ENCODE measurements at regions not wholly inside any gene's neighbourhood (a gene's known extent, or its start where the extent isn't known, plus 50 kb on each side); places are given as distances from the start of the nearest gene placed in this dataset.

DNA sequence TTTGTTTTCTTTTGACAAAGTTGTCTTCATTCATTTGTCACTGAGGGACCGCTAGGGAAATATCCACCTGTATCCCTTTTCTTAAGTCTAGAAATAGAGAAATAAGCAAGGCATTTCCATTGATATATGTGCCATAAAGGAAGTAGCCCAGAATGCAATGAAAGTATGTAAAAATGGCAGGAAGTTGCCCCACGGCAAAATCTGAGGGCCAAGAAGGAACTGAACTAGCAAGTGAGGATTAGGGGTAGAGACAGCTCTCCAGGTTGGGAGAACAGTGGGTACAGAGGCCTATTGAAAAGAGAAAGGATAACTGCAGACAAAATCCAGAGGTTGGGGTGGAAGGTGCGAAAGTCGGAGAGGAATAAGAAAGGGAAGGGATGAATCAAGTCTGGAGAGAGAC, 56.6 kb upstream of the TOMM7 start:
- ChIA-PET POLR2A (ENCODE audit: low non-redundant PET) (no interaction called here), CTCF (no interaction called here)
- TF ChIP-seq CTCF (conservative IDR thresholded peaks at IDR 0.05; ENCODE audit: low read depth), result no peak
- H3K27ac ChIP-seq, result no peak overlapping the region
- no peak for DNase-seq (ENCODE audit: low spot score)

GRCh38 chr7:22876986-22877729, 54.5 kb upstream of the TOMM7 start:
- ChIA-PET CTCF (interaction anchor here (0.7 kb wide), 1 partner anchor 68 kb away, joined by 4 read pairs; no protein-coding TSS in a partner anchor), POLR2A (ENCODE audit: low non-redundant PET) (no interaction called here)
- TF ChIP-seq CTCF (conservative IDR thresholded peaks at IDR 0.05; ENCODE audit: low read depth), result no peak
- no peak for DNase-seq (ENCODE audit: low spot score)
- H3K27ac ChIP-seq, result no peak overlapping the region

GRCh38 chr7:22875470-22875869, 52.8 kb upstream of the TOMM7 start:
- POLR2A ChIA-PET (ENCODE audit: low non-redundant PET), result no interaction called here

GRCh38 chr7:22874904-22875303, 52.3 kb upstream of the TOMM7 start:
- DNase-seq (ENCODE audit: low spot score), result no peak
- no peak overlapping the region for H3K27ac ChIP-seq
- POLR2A ChIA-PET (ENCODE audit: low non-redundant PET), result no interaction called here
- TF ChIP-seq CTCF (conservative IDR thresholded peaks at IDR 0.05; ENCODE audit: low read depth), result no peak
- CTCF ChIA-PET, result interaction anchor here (0.6 kb wide), 1 partner anchor 18 kb away, joined by 3 read pairs; no protein-coding TSS in a partner anchor

More at GRCh38 chr7:22875470-22875869, 52.8 kb upstream of the TOMM7 start:
- no peak for TF ChIP-seq CTCF (conservative IDR thresholded peaks at IDR 0.05; ENCODE audit: low read depth)
- DNase-seq (ENCODE audit: low spot score), result no peak
- CTCF ChIA-PET, result interaction anchor here (1.2 kb wide), 1 partner anchor 180 kb away, joined by 7 read pairs; no protein-coding TSS in a partner anchor
- H3K27ac ChIP-seq, result no peak overlapping the region
